ENCODE measurements at regions not wholly inside any gene's neighbourhood (a gene's known extent, or its start where the extent isn't known, plus 50 kb on each side); places are given as distances from the start of the nearest gene placed in this dataset.
"Not testable (repeated sequence)": the region's sequence is repeated elsewhere in the genome, so short reads cannot be mapped to it uniquely, and the experiment has no call there.

GRCh38 chr6:105862936-105863607 is 223.1 kb upstream of the PRDM1 start:
- no peak overlapping the region for H3K4me3 ChIP-seq (ENCODE audit: insufficient read depth, low read depth, low read length)
- no peaks in the 10 kb centered on the region for H3K4me1 ChIP-seq (ENCODE audit: insufficient read depth, low read length)
- Mint-ChIP-seq H3K4me3 (ENCODE audit: unreplicated experiment) (no peak overlapping the region), H3K27ac (ENCODE audit: unreplicated experiment) (no peak overlapping the region), H3K4me1 (ENCODE audit: low read depth, unreplicated experiment) (no peaks in the 10 kb centered on the region), H3K36me3 (ENCODE audit: low read depth, unreplicated experiment) (peaks cover 2% of the 10 kb centered on the region), H3K27me3 (ENCODE audit: low read depth, unreplicated experiment) (peaks cover 3% of the 10 kb centered on the region), H3K9me3 (ENCODE audit: unreplicated experiment) (peaks cover 10% of the 10 kb centered on the region)
- H3K9me3 ChIP-seq (ENCODE audit: insufficient read depth, low read depth, low read length) = no peaks in the 10 kb centered on the region
- TF ChIP-seq EZH2 (IDR thresholded peaks at IDR 0.05; ENCODE audit: insufficient read depth, low read length) = no peak
- no peak for TF ChIP-seq CTCF (IDR thresholded peaks at IDR 0.05; ENCODE audit: insufficient read depth, low read depth, low read length)
- H3K27me3 ChIP-seq (ENCODE audit: insufficient read depth, low read length) = peaks cover 2% of the 10 kb centered on the region
- FAIRE-seq (no peak), DNase-seq (ENCODE audit: low read depth) (no peak)
- no peak overlapping the region for H3K9ac ChIP-seq (ENCODE audit: low read length)
- no peak overlapping the region for H3K4me2 ChIP-seq (ENCODE audit: low read length)
- no peaks in the 10 kb centered on the region for H3K79me2 ChIP-seq (ENCODE audit: insufficient read depth, low read length)
- no peak overlapping the region for H2AFZ ChIP-seq (ENCODE audit: low read depth, low read length)
- H4K20me1 ChIP-seq (ENCODE audit: insufficient read depth, low read length) = no peaks in the 10 kb centered on the region
- no peaks in the 10 kb centered on the region for H3K36me3 ChIP-seq (ENCODE audit: insufficient read depth, low read length)
- H3K27ac ChIP-seq (ENCODE audit: low read depth, low read length) = no peak overlapping the region

GRCh38 chr6:105860927-105861326 is 225.2 kb upstream of the PRDM1 start:
- not testable (repeated sequence) for H3K27me3 Mint-ChIP-seq (ENCODE audit: low read depth, unreplicated experiment); H3K9ac ChIP-seq (ENCODE audit: low read length); H3K27ac Mint-ChIP-seq (ENCODE audit: unreplicated experiment); H3K4me3 ChIP-seq (ENCODE audit: insufficient read depth, low read depth, low read length); H3K27me3 ChIP-seq (ENCODE audit: insufficient read depth, low read length); H3K36me3 ChIP-seq (ENCODE audit: insufficient read depth, low read length); FAIRE-seq; H3K79me2 ChIP-seq (ENCODE audit: insufficient read depth, low read length); H3K4me1 ChIP-seq (ENCODE audit: insufficient read depth, low read length); H3K4me2 ChIP-seq (ENCODE audit: low read length); H4K20me1 ChIP-seq (ENCODE audit: insufficient read depth, low read length); H3K36me3 Mint-ChIP-seq (ENCODE audit: low read depth, unreplicated experiment); H3K4me1 Mint-ChIP-seq (ENCODE audit: low read depth, unreplicated experiment); H3K27ac ChIP-seq (ENCODE audit: low read depth, low read length); H3K9me3 ChIP-seq (ENCODE audit: insufficient read depth, low read depth, low read length); H2AFZ ChIP-seq (ENCODE audit: low read depth, low read length); DNase-seq (ENCODE audit: low read depth); H3K4me3 Mint-ChIP-seq (ENCODE audit: unreplicated experiment); H3K9me3 Mint-ChIP-seq (ENCODE audit: unreplicated experiment)

- H3K9me3 Mint-ChIP-seq (ENCODE audit: unreplicated experiment) = peaks cover 9% of the 10 kb centered on the region
- Histone ChIP-seq H3K9ac (ENCODE audit: low read length) (no peak overlapping the region), H2AFZ (ENCODE audit: low read depth, low read length) (no peak overlapping the region), H3K9me3 (ENCODE audit: insufficient read depth, low read depth, low read length) (no peaks in the 10 kb centered on the region), H3K27me3 (ENCODE audit: insufficient read depth, low read length) (no peaks in the 10 kb centered on the region), H3K4me1 (ENCODE audit: insufficient read depth, low read length) (no peaks in the 10 kb centered on the region), H4K20me1 (ENCODE audit: insufficient read depth, low read length) (no peaks in the 10 kb centered on the region), H3K36me3 (ENCODE audit: insufficient read depth, low read length) (no peaks in the 10 kb centered on the region), H3K4me3 (ENCODE audit: insufficient read depth, low read depth, low read length) (no peak overlapping the region), H3K27ac (ENCODE audit: low read depth, low read length) (no peak overlapping the region), H3K79me2 (ENCODE audit: insufficient read depth, low read length) (no peaks in the 10 kb centered on the region), H3K4me2 (ENCODE audit: low read length) (no peak overlapping the region)
- DNase-seq (ENCODE audit: low read depth) = no peak
- H3K27me3 Mint-ChIP-seq (ENCODE audit: low read depth, unreplicated experiment) = peaks cover 2% of the 10 kb centered on the region
- TF ChIP-seq CTCF (IDR thresholded peaks at IDR 0.05; ENCODE audit: insufficient read depth, low read depth, low read length) (no peak), EZH2 (IDR thresholded peaks at IDR 0.05; ENCODE audit: insufficient read depth, low read length) (no peak)
- no peak overlapping the region for H3K27ac Mint-ChIP-seq (ENCODE audit: unreplicated experiment)
- no peaks in the 10 kb centered on the region for H3K36me3 Mint-ChIP-seq (ENCODE audit: low read depth, unreplicated experiment)
- H3K4me3 Mint-ChIP-seq (ENCODE audit: unreplicated experiment) = no peak overlapping the region
- FAIRE-seq = no peak
- H3K4me1 Mint-ChIP-seq (ENCODE audit: low read depth, unreplicated experiment) = no peaks in the 10 kb centered on the region
These were observed 226.7 kb upstream of the PRDM1 start for GRCh38 chr6:105859457-105859856.

- H3K4me1 ChIP-seq (ENCODE audit: insufficient read depth, low read length); H3K4me3 ChIP-seq (ENCODE audit: insufficient read depth, low read depth, low read length); H3K27me3 Mint-ChIP-seq (ENCODE audit: low read depth, unreplicated experiment); H3K27ac ChIP-seq (ENCODE audit: low read depth, low read length); H3K9me3 ChIP-seq (ENCODE audit: insufficient read depth, low read depth, low read length); H3K9ac ChIP-seq (ENCODE audit: low read length); H3K4me3 Mint-ChIP-seq (ENCODE audit: unreplicated experiment); H3K79me2 ChIP-seq (ENCODE audit: insufficient read depth, low read length); DNase-seq (ENCODE audit: low read depth); H3K36me3 ChIP-seq (ENCODE audit: insufficient read depth, low read length); H3K4me2 ChIP-seq (ENCODE audit: low read length); FAIRE-seq; H3K36me3 Mint-ChIP-seq (ENCODE audit: low read depth, unreplicated experiment); H2AFZ ChIP-seq (ENCODE audit: low read depth, low read length); H3K27ac Mint-ChIP-seq (ENCODE audit: unreplicated experiment); H3K4me1 Mint-ChIP-seq (ENCODE audit: low read depth, unreplicated experiment); H4K20me1 ChIP-seq (ENCODE audit: insufficient read depth, low read length); H3K27me3 ChIP-seq (ENCODE audit: insufficient read depth, low read length); H3K9me3 Mint-ChIP-seq (ENCODE audit: unreplicated experiment): not testable (repeated sequence)
These were observed 227.5 kb upstream of the PRDM1 start for GRCh38 chr6:105858639-105859038.
